ENCODE measurements at regions not wholly inside any gene's neighbourhood (a gene's known extent, or its start where the extent isn't known, plus 50 kb on each side); places are given as distances from the start of the nearest gene placed in this dataset.
"Not testable (repeated sequence)": the region's sequence is repeated elsewhere in the genome, so short reads cannot be mapped to it uniquely, and the experiment has no call there.

DNA sequence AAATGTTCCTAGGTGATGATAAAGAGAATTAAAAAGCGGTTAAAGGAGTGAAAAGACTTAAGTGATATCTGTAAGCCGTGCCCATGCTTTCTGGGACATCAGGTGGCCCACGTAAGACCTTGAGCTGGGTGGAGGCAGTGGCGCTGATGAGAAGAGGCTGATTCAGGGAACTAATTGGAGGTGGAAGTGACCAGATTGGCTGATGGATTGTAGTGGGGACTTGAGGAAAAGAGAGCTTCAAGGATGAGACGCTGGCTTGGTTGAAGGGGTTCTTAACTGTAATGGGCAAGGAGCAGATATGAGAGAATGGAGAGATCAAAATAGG, 69.1 kb upstream of the EP300 start:
- no peaks in the 10 kb centered on the region for H3K9me3 Mint-ChIP-seq
- ATAC-seq (replicated peaks; ENCODE audit: extremely low read depth, poor library complexity, severe bottlenecking) (no peak), DNase-seq (ENCODE audit: low spot score in 2 of 2) (no peak)
- H3K27me3 Mint-ChIP-seq = no peaks in the 10 kb centered on the region
- H3K4me3 Mint-ChIP-seq = peak overlapping the region; percentile 85
- H3K36me3 Mint-ChIP-seq (ENCODE audit: insufficient read depth) = peaks cover 5% of the 10 kb centered on the region
- H3K27ac Mint-ChIP-seq (ENCODE audit: low read depth) = peak overlapping the region; percentile 42
- peaks cover 18% of the 10 kb centered on the region for H3K4me1 Mint-ChIP-seq

DNA sequence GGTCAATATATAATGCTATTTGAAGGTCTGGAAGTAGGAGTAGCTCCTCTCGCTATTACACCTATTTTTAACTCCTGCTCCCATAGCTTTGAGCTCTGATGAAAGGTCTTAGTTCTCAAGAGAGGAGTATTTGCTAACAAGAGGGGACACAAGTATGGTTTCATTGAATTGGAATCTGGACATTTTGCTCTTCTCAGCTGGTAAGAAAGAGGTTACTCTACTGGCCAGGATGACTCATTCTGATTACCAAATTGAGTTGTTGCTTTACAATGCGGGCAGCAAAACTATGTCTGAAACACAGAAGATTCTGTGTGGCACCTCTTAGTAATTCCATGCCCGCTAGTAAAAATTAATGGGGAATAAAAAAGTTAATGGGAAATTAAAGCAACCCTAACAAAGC, 63.6 kb upstream of the EP300 start:
- Mint-ChIP-seq H3K9me3 (no peaks in the 10 kb centered on the region), H3K27ac (ENCODE audit: low read depth) (no peak overlapping the region), H3K4me1 (no peaks in the 10 kb centered on the region), H3K4me3 (no peak overlapping the region), H3K27me3 (no peaks in the 10 kb centered on the region), H3K36me3 (ENCODE audit: insufficient read depth) (no peaks in the 10 kb centered on the region)
- no peak for ATAC-seq (replicated peaks; ENCODE audit: extremely low read depth, poor library complexity, severe bottlenecking)
- no peak for DNase-seq (ENCODE audit: low spot score in 2 of 2)

DNA sequence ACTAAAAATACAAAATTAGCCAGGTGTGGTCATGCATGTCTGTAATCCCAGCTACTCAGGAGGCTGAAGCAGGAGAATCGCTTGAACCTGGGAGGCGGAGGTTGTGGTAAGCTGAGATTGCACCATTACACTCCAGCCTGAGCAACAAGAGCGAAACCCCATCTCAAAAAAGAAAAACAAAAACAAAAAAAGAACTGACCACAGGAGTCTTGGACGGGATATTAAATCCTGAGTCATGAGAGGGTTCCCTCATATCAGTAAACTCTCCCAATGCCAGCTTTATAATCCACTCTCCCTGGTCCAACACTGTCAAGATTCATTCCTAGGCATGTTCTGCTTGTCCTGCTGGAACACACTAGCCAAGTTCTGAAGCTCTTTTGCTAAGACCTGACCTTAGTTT, 61.5 kb upstream of the EP300 start:
- ATAC-seq (replicated peaks; ENCODE audit: extremely low read depth, poor library complexity, severe bottlenecking) (no peak), DNase-seq (ENCODE audit: low spot score in 2 of 2) (no peak)
- Mint-ChIP-seq H3K27ac (ENCODE audit: low read depth) (no peak overlapping the region), H3K4me1 (no peaks in the 10 kb centered on the region), H3K9me3 (no peaks in the 10 kb centered on the region), H3K27me3 (no peaks in the 10 kb centered on the region), H3K4me3 (no peak overlapping the region), H3K36me3 (ENCODE audit: insufficient read depth) (no peaks in the 10 kb centered on the region)

DNA sequence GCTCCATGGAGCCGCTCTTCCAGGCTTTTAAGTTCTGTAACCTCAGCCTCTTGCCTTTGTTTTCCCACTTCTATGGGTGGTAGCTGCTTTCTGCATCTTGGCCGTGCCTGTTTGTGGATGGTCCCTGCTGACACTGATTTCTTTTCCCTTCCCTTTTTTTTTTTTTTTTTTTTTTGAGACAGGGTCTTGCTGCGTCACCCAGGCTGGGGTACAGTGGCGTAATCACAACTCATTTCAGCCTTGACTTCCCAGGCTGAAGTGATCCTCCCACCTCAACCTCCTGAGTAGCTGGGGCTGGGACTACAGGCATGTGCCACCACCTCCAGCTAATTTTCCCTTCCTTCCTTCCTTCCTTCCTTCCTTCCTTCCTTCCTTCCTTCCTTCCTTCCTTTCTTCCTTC, 57.7 kb upstream of the EP300 start:
- H3K27me3 Mint-ChIP-seq = peaks cover 10% of the 10 kb centered on the region
- H3K27ac Mint-ChIP-seq (ENCODE audit: low read depth) = no peak overlapping the region
- H3K9me3 Mint-ChIP-seq = no peaks in the 10 kb centered on the region
- DNase-seq (ENCODE audit: low spot score in 2 of 2) = no peak
- no peaks in the 10 kb centered on the region for H3K36me3 Mint-ChIP-seq (ENCODE audit: insufficient read depth)
- no peak overlapping the region for H3K4me3 Mint-ChIP-seq
- no peak for ATAC-seq (replicated peaks; ENCODE audit: extremely low read depth, poor library complexity, severe bottlenecking)
- H3K4me1 Mint-ChIP-seq = no peaks in the 10 kb centered on the region

GRCh38 chr22:41036924-41037323, 55.5 kb upstream of the EP300 start:
- no peak for DNase-seq (ENCODE audit: low spot score in 2 of 2)
- ATAC-seq (replicated peaks; ENCODE audit: extremely low read depth, poor library complexity, severe bottlenecking) = no peak
- no peak overlapping the region for H3K4me3 Mint-ChIP-seq
- H3K36me3 Mint-ChIP-seq (ENCODE audit: insufficient read depth) = no peaks in the 10 kb centered on the region
- no peak overlapping the region for H3K27ac Mint-ChIP-seq (ENCODE audit: low read depth)
- H3K9me3 Mint-ChIP-seq = no peaks in the 10 kb centered on the region
- no peaks in the 10 kb centered on the region for H3K4me1 Mint-ChIP-seq
- peaks cover 10% of the 10 kb centered on the region for H3K27me3 Mint-ChIP-seq

- H3K9me3 Mint-ChIP-seq = no peaks in the 10 kb centered on the region
- no peaks in the 10 kb centered on the region for H3K36me3 Mint-ChIP-seq (ENCODE audit: insufficient read depth)
- no peaks in the 10 kb centered on the region for H3K4me1 Mint-ChIP-seq
- no peak for DNase-seq (ENCODE audit: low spot score in 2 of 2)
- H3K27me3 Mint-ChIP-seq = peaks cover 18% of the 10 kb centered on the region
- ATAC-seq (replicated peaks; ENCODE audit: extremely low read depth, poor library complexity, severe bottlenecking) = no peak
- H3K4me3 Mint-ChIP-seq = no peak overlapping the region
- no peak overlapping the region for H3K27ac Mint-ChIP-seq (ENCODE audit: low read depth)
Measured at GRCh38 chr22:41038732-41039131, 53.7 kb upstream of the EP300 start.

GRCh38 chr22:41039641-41040040, 52.8 kb upstream of the EP300 start:
- H3K36me3 Mint-ChIP-seq (ENCODE audit: insufficient read depth); ATAC-seq (replicated peaks; ENCODE audit: extremely low read depth, poor library complexity, severe bottlenecking); H3K4me1 Mint-ChIP-seq; H3K27ac Mint-ChIP-seq (ENCODE audit: low read depth); H3K4me3 Mint-ChIP-seq; DNase-seq (ENCODE audit: low spot score in 2 of 2); H3K9me3 Mint-ChIP-seq: not testable (repeated sequence)
- H3K27me3 Mint-ChIP-seq = peaks cover 18% of the 10 kb centered on the region

DNA sequence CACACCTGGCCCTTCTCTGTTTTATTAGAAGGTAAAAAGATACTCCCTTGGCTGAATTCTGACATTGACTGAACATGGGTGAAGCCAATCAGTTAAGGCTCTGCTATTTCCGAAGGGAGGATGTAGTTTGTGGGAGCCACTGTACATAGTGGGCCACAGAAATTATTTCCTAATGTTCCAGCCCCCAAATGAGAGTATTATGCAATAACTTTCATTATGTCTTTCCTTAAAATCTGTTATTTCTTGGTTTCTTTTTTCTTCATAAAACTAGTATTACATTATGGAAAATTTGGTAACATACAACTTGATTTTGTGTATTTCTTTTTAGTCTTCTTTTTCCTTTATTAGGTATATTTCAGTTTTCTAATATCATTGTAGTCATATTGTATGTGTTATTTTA, 51.9 kb upstream of the EP300 start:
- Mint-ChIP-seq H3K9me3 (no peaks in the 10 kb centered on the region), H3K4me1 (no peaks in the 10 kb centered on the region), H3K36me3 (ENCODE audit: insufficient read depth) (no peaks in the 10 kb centered on the region), H3K27ac (ENCODE audit: low read depth) (no peak overlapping the region), H3K27me3 (peaks cover 18% of the 10 kb centered on the region), H3K4me3 (no peak overlapping the region)
- DNase-seq (ENCODE audit: low spot score in 2 of 2) (no peak), ATAC-seq (replicated peaks; ENCODE audit: extremely low read depth, poor library complexity, severe bottlenecking) (no peak)

DNA sequence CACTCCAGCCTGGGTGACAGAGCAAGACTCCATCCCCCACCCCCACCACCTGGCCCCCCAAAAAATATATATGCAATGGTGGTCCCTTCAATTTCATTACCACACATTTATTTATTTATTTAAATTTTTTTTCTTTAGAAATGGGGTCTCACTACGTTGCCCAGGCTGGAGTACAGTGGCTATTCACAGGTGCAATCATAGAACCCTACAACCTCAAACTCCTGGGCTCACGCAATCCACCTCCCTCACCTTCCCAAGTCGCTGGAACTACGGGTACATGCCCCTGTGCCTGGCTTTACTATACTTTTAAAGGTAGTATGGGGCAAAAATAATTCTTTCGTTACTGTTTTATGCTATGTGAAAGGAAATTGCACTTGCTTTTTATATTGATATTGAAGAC, 50.9 kb upstream of the EP300 start:
- no peaks in the 10 kb centered on the region for H3K36me3 Mint-ChIP-seq (ENCODE audit: insufficient read depth)
- peaks cover 18% of the 10 kb centered on the region for H3K27me3 Mint-ChIP-seq
- no peak overlapping the region for H3K27ac Mint-ChIP-seq (ENCODE audit: low read depth)
- H3K4me1 Mint-ChIP-seq = no peaks in the 10 kb centered on the region
- ATAC-seq (replicated peaks; ENCODE audit: extremely low read depth, poor library complexity, severe bottlenecking) (no peak), DNase-seq (ENCODE audit: low spot score in 2 of 2) (no peak)
- no peaks in the 10 kb centered on the region for H3K9me3 Mint-ChIP-seq
- H3K4me3 Mint-ChIP-seq = no peak overlapping the region
